ENCODE measurements at regions not wholly inside any gene's neighbourhood (a gene's known extent, or its start where the extent isn't known, plus 50 kb on each side); places are given as distances from the start of the nearest gene placed in this dataset.
"Not testable (repeated sequence)": the region's sequence is repeated elsewhere in the genome, so short reads cannot be mapped to it uniquely, and the experiment has no call there.

DNA sequence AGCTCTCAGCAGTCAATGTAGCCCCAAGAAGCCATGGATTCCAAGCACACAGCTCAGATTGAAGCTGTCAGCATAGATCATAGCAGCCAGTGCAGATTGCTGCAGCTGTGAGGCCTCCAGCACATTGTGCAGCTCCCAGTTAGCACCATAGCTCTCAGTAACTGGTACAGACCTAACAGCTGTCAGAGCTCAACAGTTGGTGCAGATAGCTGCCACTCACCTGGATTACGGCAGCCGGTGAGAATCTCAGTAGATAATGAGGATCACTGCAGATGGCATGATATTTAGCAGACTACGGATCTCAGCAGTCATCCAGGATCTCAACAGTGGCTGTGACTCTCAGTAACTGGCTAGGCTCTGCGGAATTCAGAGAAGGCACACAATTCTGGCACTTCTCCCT, 500.4 kb downstream of the TUSC1 start:
- Histone ChIP-seq H3K4me3 (ENCODE audit: insufficient read depth, low read depth, low read length) (no peak overlapping the region), H3K36me3 (replicated peaks; ENCODE audit: control insufficient read depth, insufficient read depth, low read length) (no peaks in the 10 kb centered on the region), H3K27me3 (ENCODE audit: control insufficient read depth, insufficient read depth, low read length) (no peaks in the 10 kb centered on the region)
- DNase-seq = no peak

GRCh38 chr9:25129537-25129936, 548.7 kb downstream of the TUSC1 start:
- no peak for DNase-seq
- Histone ChIP-seq H3K4me3 (ENCODE audit: insufficient read depth, low read depth, low read length) (no peak overlapping the region), H3K27me3 (ENCODE audit: control insufficient read depth, insufficient read depth, low read length) (no peaks in the 10 kb centered on the region), H3K36me3 (replicated peaks; ENCODE audit: control insufficient read depth, insufficient read depth, low read length) (no peaks in the 10 kb centered on the region)

DNA sequence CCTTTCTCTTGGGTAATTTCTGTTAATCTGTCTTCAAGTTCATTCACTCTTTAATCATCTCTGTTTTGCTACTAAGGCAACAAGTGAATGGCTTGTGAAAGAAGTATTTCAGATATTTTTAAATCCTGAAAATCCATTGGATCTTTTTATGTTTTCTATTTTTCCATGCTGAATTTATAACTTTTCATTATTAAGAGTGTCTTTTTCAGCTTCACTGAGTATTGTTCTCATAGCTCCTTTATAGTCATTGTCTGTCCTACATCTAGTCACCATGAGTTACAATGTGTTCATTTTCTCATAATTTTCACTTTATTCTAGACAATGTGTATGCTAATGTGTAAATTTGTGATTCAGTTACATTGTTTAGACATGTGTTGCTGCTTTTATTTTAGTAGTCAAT, 556.4 kb downstream of the TUSC1 start:
- DNase-seq = no peak
- Histone ChIP-seq H3K36me3 (replicated peaks; ENCODE audit: control insufficient read depth, insufficient read depth, low read length) (no peaks in the 10 kb centered on the region), H3K27me3 (ENCODE audit: control insufficient read depth, insufficient read depth, low read length) (no peaks in the 10 kb centered on the region), H3K4me3 (ENCODE audit: insufficient read depth, low read depth, low read length) (no peak overlapping the region)

GRCh38 chr9:25119041-25119440, 559.2 kb downstream of the TUSC1 start:
- Histone ChIP-seq H3K27me3 (ENCODE audit: control insufficient read depth, insufficient read depth, low read length) (no peaks in the 10 kb centered on the region), H3K4me3 (ENCODE audit: insufficient read depth, low read depth, low read length) (no peak overlapping the region), H3K36me3 (replicated peaks; ENCODE audit: control insufficient read depth, insufficient read depth, low read length) (no peaks in the 10 kb centered on the region)
- no peak for DNase-seq

GRCh38 chr9:25117791-25118190, 560.5 kb downstream of the TUSC1 start:
- no peaks in the 10 kb centered on the region for H3K27me3 ChIP-seq (ENCODE audit: control insufficient read depth, insufficient read depth, low read length)
- no peaks in the 10 kb centered on the region for H3K36me3 ChIP-seq (replicated peaks; ENCODE audit: control insufficient read depth, insufficient read depth, low read length)
- DNase-seq = no peak
- no peak overlapping the region for H3K4me3 ChIP-seq (ENCODE audit: insufficient read depth, low read depth, low read length)

- DNase-seq; H3K27me3 ChIP-seq (ENCODE audit: control insufficient read depth, insufficient read depth, low read length); H3K4me3 ChIP-seq (ENCODE audit: insufficient read depth, low read depth, low read length); H3K36me3 ChIP-seq (replicated peaks; ENCODE audit: control insufficient read depth, insufficient read depth, low read length): not testable (repeated sequence)
These were observed 556.5 kb upstream of the IZUMO3 start for GRCh38 chr9:25102204-25102603.

- Histone ChIP-seq H3K36me3 (replicated peaks; ENCODE audit: control insufficient read depth, insufficient read depth, low read length) (no peaks in the 10 kb centered on the region), H3K27me3 (ENCODE audit: control insufficient read depth, insufficient read depth, low read length) (no peaks in the 10 kb centered on the region), H3K4me3 (ENCODE audit: insufficient read depth, low read depth, low read length) (no peak overlapping the region)
- no peak for DNase-seq
These were observed 548.8 kb upstream of the IZUMO3 start for GRCh38 chr9:25094518-25094917.

DNA sequence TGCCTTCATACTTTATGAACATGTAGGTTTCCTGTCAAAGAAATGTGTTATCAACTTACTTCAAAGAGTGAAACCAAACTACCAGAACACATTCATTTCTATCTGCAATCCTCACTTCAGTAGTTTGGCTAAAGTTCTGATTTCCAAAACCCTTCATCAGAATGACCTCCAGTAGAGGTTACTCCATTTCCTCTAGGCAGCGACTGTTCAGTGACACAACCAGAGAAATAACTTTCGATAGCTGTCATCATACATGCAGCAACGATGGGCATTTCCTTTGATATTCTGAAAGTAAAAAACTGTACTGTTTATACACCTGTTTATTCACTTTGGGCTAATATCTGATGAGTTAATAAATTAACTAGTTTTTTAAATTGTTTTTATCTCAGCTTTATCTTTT, 532.5 kb upstream of the IZUMO3 start:
- Histone ChIP-seq H3K36me3 (replicated peaks; ENCODE audit: control insufficient read depth, insufficient read depth, low read length) (no peaks in the 10 kb centered on the region), H3K4me3 (ENCODE audit: insufficient read depth, low read depth, low read length) (no peak overlapping the region), H3K27me3 (ENCODE audit: control insufficient read depth, insufficient read depth, low read length) (no peaks in the 10 kb centered on the region)
- no peak for DNase-seq

DNA sequence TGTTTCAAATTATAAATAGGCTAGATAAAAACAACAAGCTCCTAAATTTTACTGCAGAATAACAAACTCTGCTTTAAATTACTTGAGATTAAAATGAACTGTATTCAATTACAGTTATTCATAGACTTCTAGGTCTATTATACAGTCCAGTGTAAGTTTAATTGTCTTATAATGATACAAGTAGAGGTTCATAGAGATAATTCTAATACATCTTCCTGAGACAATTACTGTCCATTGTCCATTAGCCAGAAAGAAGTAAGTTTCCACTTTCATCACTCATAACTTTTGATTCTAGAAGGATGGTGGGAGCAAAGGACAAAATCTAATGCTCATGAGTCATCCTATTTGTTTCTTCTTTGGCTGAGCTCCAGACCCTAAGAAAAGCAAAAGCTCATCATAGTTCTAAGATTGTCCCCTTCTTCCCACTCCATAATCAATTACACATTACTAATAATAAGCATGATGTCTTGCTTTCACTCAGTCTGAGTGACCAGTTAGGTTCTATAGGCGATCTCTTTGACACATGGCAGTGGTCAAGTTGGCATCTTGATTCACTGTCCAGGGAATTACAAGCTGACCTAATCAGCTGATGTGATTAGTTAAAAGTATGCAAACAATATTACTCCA, 502.5 kb upstream of the IZUMO3 start:
- no peak overlapping the region for H3K4me3 ChIP-seq (ENCODE audit: insufficient read depth, low read depth, low read length)
- no peak for DNase-seq
- H3K36me3 ChIP-seq (replicated peaks; ENCODE audit: control insufficient read depth, insufficient read depth, low read length) = no peaks in the 10 kb centered on the region
- H3K27me3 ChIP-seq (ENCODE audit: control insufficient read depth, insufficient read depth, low read length) = no peaks in the 10 kb centered on the region

GRCh38 chr9:25045469-25045868, 499.8 kb upstream of the IZUMO3 start:
- not testable (repeated sequence) for DNase-seq; H3K4me3 ChIP-seq (ENCODE audit: insufficient read depth, low read depth, low read length); H3K36me3 ChIP-seq (replicated peaks; ENCODE audit: control insufficient read depth, insufficient read depth, low read length); H3K27me3 ChIP-seq (ENCODE audit: control insufficient read depth, insufficient read depth, low read length)

DNA sequence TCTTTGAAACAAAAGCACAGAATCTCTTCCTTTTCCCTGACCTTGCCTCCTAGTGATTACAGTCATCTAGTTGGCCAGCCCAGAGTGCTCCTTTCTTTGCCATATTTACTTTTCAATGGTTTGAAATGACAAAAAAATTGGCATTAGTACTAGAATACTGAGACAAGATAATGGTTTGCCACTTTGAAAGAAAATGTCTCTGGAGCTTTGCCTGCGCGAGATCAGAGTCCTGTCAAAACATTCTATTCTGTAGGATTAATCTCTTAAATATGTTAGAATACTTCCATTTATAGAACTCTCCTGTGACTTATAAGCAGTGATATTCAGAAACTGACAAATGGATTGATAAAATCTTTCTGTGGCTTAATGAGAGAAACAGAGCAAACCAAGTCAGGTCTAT, 484.0 kb upstream of the IZUMO3 start:
- H3K36me3 ChIP-seq (replicated peaks; ENCODE audit: control insufficient read depth, insufficient read depth, low read length) = no peaks in the 10 kb centered on the region
- no peak overlapping the region for H3K4me3 ChIP-seq (ENCODE audit: insufficient read depth, low read depth, low read length)
- DNase-seq = no peak
- no peaks in the 10 kb centered on the region for H3K27me3 ChIP-seq (ENCODE audit: control insufficient read depth, insufficient read depth, low read length)

DNA sequence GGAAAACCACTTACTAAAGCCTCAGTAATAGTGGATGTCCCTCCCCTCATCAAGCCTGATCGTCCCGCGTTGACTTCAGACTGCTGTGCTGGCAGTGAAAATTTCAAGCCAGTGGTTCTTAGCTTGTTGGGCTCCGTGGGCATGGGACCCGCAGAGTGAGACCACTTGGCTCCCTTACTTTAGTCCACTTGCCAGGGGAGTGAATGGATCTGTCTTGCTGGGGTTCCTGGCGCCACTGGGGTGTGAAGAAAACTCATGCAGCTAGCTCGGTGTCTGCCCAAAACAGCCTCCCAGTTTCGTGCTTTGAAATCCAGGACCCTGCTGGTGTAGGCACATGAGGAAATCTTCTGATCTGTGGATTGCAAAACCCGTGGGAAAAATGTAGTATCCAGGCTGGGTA, 480.0 kb upstream of the IZUMO3 start:
- DNase-seq = no peak
- no peaks in the 10 kb centered on the region for H3K36me3 ChIP-seq (replicated peaks; ENCODE audit: control insufficient read depth, insufficient read depth, low read length)
- no peaks in the 10 kb centered on the region for H3K27me3 ChIP-seq (ENCODE audit: control insufficient read depth, insufficient read depth, low read length)
- H3K4me3 ChIP-seq (ENCODE audit: insufficient read depth, low read depth, low read length) = no peak overlapping the region

GRCh38 chr9:25025156-25025555, 479.5 kb upstream of the IZUMO3 start:
- Histone ChIP-seq H3K27me3 (ENCODE audit: control insufficient read depth, insufficient read depth, low read length) (no peaks in the 10 kb centered on the region), H3K36me3 (replicated peaks; ENCODE audit: control insufficient read depth, insufficient read depth, low read length) (no peaks in the 10 kb centered on the region), H3K4me3 (ENCODE audit: insufficient read depth, low read depth, low read length) (no peak overlapping the region)
- DNase-seq = no peak

- H3K4me3 ChIP-seq (ENCODE audit: insufficient read depth, low read depth, low read length) = no peak overlapping the region
- DNase-seq = no peak
- H3K27me3 ChIP-seq (ENCODE audit: control insufficient read depth, insufficient read depth, low read length) = no peaks in the 10 kb centered on the region
- no peaks in the 10 kb centered on the region for H3K36me3 ChIP-seq (replicated peaks; ENCODE audit: control insufficient read depth, insufficient read depth, low read length)
These were observed 472.1 kb upstream of the IZUMO3 start for GRCh38 chr9:25017779-25018178.

DNA sequence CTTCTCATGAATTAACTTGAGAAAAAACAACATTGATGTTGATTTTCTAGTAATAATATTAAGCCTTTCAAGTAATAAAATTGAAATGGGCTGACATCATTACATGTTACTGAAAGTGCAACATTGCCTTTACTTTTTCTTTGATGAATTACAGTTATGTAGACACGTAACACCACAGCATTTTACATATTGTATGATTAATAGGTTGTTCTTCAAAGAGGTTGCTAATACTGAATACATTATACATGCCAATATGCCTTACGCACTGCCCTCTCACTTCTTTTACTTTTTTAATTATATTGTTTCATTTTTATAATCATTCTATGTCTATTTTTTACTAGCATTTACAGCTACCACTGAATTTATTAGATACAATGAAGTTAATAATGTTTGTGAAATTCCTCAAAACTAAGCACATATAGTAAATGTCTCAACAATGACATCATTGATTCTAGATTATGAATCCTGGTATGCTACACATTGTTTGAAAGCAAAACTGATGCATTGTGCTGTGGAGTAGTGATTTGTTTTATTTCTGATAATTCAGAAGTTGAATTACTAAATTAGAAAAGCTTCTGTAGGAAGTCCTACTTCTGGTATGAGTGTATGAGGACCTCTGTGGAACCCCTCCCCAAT, 464.4 kb upstream of the IZUMO3 start:
- no peak for DNase-seq

GRCh38 chr9:25003686-25004085, 458.0 kb upstream of the IZUMO3 start:
- DNase-seq = peak; percentile 62
- Histone ChIP-seq H3K27me3 (ENCODE audit: control insufficient read depth, insufficient read depth, low read length) (no peaks in the 10 kb centered on the region), H3K36me3 (replicated peaks; ENCODE audit: control insufficient read depth, insufficient read depth, low read length) (no peaks in the 10 kb centered on the region), H3K4me3 (ENCODE audit: insufficient read depth, low read depth, low read length) (no peak overlapping the region)

More for the DNA sequence above, 464.4 kb upstream of the IZUMO3 start:
- no peaks in the 10 kb centered on the region for H3K36me3 ChIP-seq (replicated peaks; ENCODE audit: control insufficient read depth, insufficient read depth, low read length)
- no peaks in the 10 kb centered on the region for H3K27me3 ChIP-seq (ENCODE audit: control insufficient read depth, insufficient read depth, low read length)
- H3K4me3 ChIP-seq (ENCODE audit: insufficient read depth, low read depth, low read length) = no peak overlapping the region
